A549 (cell line): ENCODE measurements at regions not wholly inside any gene's neighbourhood (a gene's known extent, or its start where the extent isn't known, plus 50 kb on each side); places are given as distances from the start of the nearest gene placed in this dataset.

Source experiments
- ATAC-seq, 2 experiments: fragments of 200-7000 bp in 1 of 2; fragments of >200 bp in 1 of 2; cut with Nextera tagmentation in 1 of 2; cut with Tn5 transposase in 1 of 2; 3 replicates each; pipeline versions ENCODE4 v1.8.0 to v1.9.1; 2018 to 2020; ENCODE audit warnings: mild to moderate bottlenecking in 1 of 2, moderate library complexity in 1 of 2
- CTCF ChIA-PET: fragments of 300-600 bp; sonication (Branson Sonifier 250); formaldehyde crosslinking; extraction: SDS; loops from one replicate; lab custom pipeline; 2021; ENCODE audit warnings: antibody characterized with exemption, inconsistent platforms; lab: Yijun Ruan, JAX
- POLR2A ChIA-PET: fragments of 350-600 bp; formaldehyde crosslinking; extraction: SDS; loops from one replicate; lab custom pipeline; 2021; ENCODE audit warnings: antibody characterized with exemption, inconsistent platforms; lab: Yijun Ruan, JAX
- DNase-seq, 2 experiments: peaks; one replicate each; pipeline versions ENCODE4 v3.0.0 to v3.0.0-alpha.2; 2011 to 2016; ENCODE audit warnings: low read depth in 1 of 2, low spot score in 1 of 2
- FAIRE-seq: peaks from 2 replicates; lab custom pipeline; 2011; peaks lifted over from hg19 to GRCh38; lab: Jason Lieb, UNC
- H3K27ac ChIP-seq, 2 experiments: fragments of >200 bp; sonication (Bioruptor Twin); formaldehyde crosslinking; 3 replicates each; pipeline ENCODE4 v1.5.1; 2016 to 2017
- H3K4me1 ChIP-seq: fragments of >200 bp; sonication (Bioruptor Twin); formaldehyde crosslinking; 3 replicates; pipeline ENCODE4 v1.6.1; 2016
- H3K4me2 ChIP-seq: fragments of >200 bp; sonication (Bioruptor Twin); formaldehyde crosslinking; 3 replicates; pipeline ENCODE4 v1.6.1; 2016
- H3K4me3 ChIP-seq: fragments of >200 bp; sonication (Bioruptor Twin); formaldehyde crosslinking; 3 replicates; pipeline ENCODE4 v1.5.1; 2016
- H3K9me3 ChIP-seq: fragments of >200 bp; sonication (Bioruptor Twin); formaldehyde crosslinking; 3 replicates; pipeline ENCODE4 v1.6.1; 2016
- CBX2 ChIP-seq: fragments of 200-600 bp; sonication (generic); IDR thresholded peaks from 2 replicates; pipeline ENCODE4 v1.6.1; 2016; ENCODE audit warnings: low read depth, mild to moderate bottlenecking, borderline replicate concordance
- CEBPB ChIP-seq, 2 experiments: fragments of >200 bp in 1 of 2; sonication (Bioruptor Twin) in 1 of 2; formaldehyde crosslinking in 1 of 2; IDR thresholded peaks; 2 replicates each; pipeline ENCODE4 v1.6.1; 2012 to 2016
- EHMT2 ChIP-seq: fragments of 200-600 bp; sonication (generic); IDR thresholded peaks from 2 replicates; pipeline ENCODE4 v1.6.1; 2016; ENCODE audit warnings: antibody characterized with exemption, low read depth, mild to moderate bottlenecking, moderate library complexity
- FOSL2 ChIP-seq, 2 experiments: fragments of 450-650 bp in 1 of 2; fragments of >200 bp in 1 of 2; sonication (Bioruptor Twin) in 1 of 2; formaldehyde crosslinking; IDR thresholded peaks; 2 replicates each; pipeline versions ENCODE4 v1.5.0 to v1.6.1; 2016 to 2020; ENCODE audit warnings: mild to moderate bottlenecking in 1 of 2, moderate library complexity in 1 of 2
- GATA3 ChIP-seq: IDR thresholded peaks from 2 replicates; pipeline ENCODE4 v1.6.1; 2012; ENCODE audit warnings: borderline replicate concordance
- HEYL ChIP-seq: fragments of 250-450 bp; sonication (Bioruptor Pico); IDR thresholded peaks from 2 replicates; pipeline ENCODE4 v1.8.0; 2021; ENCODE audit warnings: mild to moderate bottlenecking, moderate library complexity
- HOXB13 ChIP-seq: fragments of 250-450 bp; sonication (Bioruptor Pico); IDR thresholded peaks from 2 replicates; pipeline ENCODE4 v1.5.0; 2020; ENCODE audit warnings: low read depth, mild to moderate bottlenecking, moderate library complexity
- MYC ChIP-seq: IDR thresholded peaks from 2 replicates; pipeline ENCODE4 v1.6.1; 2012; ENCODE audit warnings: mild to moderate bottlenecking, inconsistent platforms, low read length, improper control_type of control experiment, borderline replicate concordance
- NR3C1 ChIP-seq: fragments of >200 bp; sonication (Bioruptor Twin); formaldehyde crosslinking; IDR thresholded peaks from 3 replicates; pipeline ENCODE4 v1.6.1; 2017
- PHF8 ChIP-seq: fragments of 200-600 bp; sonication (generic); IDR thresholded peaks from 2 replicates; pipeline ENCODE4 v1.6.1; 2016; ENCODE audit warnings: low read depth, mild to moderate bottlenecking, antibody characterized with exemption, moderate library complexity, borderline replicate concordance
- RFX5 ChIP-seq: fragments of 450-650 bp; IDR thresholded peaks from 2 replicates; pipeline ENCODE4 v1.7.1; 2014; ENCODE audit warnings: antibody characterized with exemption, mild to moderate bottlenecking, moderate library complexity
- RNF2 ChIP-seq: fragments of 200-600 bp; sonication (generic); IDR thresholded peaks from 2 replicates; pipeline ENCODE4 v1.6.1; 2016; ENCODE audit warnings: low read depth, mild to moderate bottlenecking, antibody characterized with exemption, moderate library complexity, borderline replicate concordance
- SREBF2 ChIP-seq: fragments of 450-650 bp; IDR thresholded peaks from 2 replicates; pipeline ENCODE4 v1.6.1; 2014; ENCODE audit warnings: mild to moderate bottlenecking, moderate library complexity
- TFCP2L1 ChIP-seq: fragments of 250-450 bp; sonication (Bioruptor Pico); IDR thresholded peaks from 2 replicates; pipeline ENCODE4 v1.5.0; 2021; ENCODE audit warnings: mild to moderate bottlenecking
- ZC3H11A ChIP-seq: fragments of 450-650 bp; IDR thresholded peaks from 2 replicates; pipeline ENCODE4 v1.6.1; 2014; ENCODE audit warnings: antibody characterized with exemption, mild to moderate bottlenecking
- ZFP36 ChIP-seq: fragments of 450-650 bp; IDR thresholded peaks from 2 replicates; pipeline ENCODE4 v1.6.1; 2014; ENCODE audit warnings: borderline replicate concordance; ENCODE audit not compliant: partially characterized antibody
- ZNF302 ChIP-seq: fragments of 250-450 bp; sonication (Bioruptor Pico); IDR thresholded peaks from 2 replicates; pipeline ENCODE4 v1.9.0; 2021; ENCODE audit warnings: inconsistent platforms, mild to moderate bottlenecking, moderate library complexity
- ZSCAN20 ChIP-seq: fragments of 250-450 bp; sonication (Bioruptor Pico); IDR thresholded peaks from 2 replicates; pipeline ENCODE4 v1.8.0; 2022; ENCODE audit warnings: mild to moderate bottlenecking, moderate library complexity
- WGBS: methylation state at CpG from one replicate; pipeline ENCODE4 v1.1.6; 2017; ENCODE audit errors: missing lambda C conversion rate; 5-methylcytosine and 5-hydroxymethylcytosine counted together
- TF ChIP-seq, protein P1 (sequence below): fragments of 250-450 bp; sonication (Bioruptor Pico); IDR thresholded peaks from 2 replicates; pipeline ENCODE4 v1.5.0; 2020; ENCODE audit warnings: low read depth, mild to moderate bottlenecking, moderate library complexity
- TF ChIP-seq, protein P2 (sequence below): fragments of 250-450 bp; sonication (Bioruptor Pico); IDR thresholded peaks from 2 replicates; pipeline ENCODE4 v1.5.0; 2021; ENCODE audit warnings: mild to moderate bottlenecking, moderate library complexity, borderline replicate concordance

DNA sequence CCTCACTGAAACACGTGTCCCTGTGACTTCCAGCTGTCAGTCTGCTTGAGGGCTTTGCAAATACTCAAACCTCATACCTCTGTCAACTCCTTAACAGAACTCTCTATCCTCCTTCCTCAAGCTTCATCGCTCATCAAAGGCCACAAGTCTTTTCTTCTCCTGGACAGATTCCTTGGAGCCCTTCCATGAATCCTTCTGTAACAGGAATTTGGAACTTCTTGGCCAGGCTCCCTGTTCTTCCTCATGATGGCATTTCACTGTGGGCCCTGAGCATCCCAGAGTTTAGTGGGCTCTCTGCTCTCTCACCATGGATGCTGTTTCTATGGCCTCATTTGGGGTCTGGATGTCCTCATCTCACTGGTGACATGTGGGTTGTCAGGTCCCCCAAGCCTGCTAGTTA lies 105.0 kb upstream of the TLE3 start:
- ChIA-PET POLR2A (no interaction called here), CTCF (interaction anchor here (1.3 kb wide), 1 partner anchor 285 kb away, joined by 3 read pairs; no protein-coding TSS in a partner anchor)
- DNase-seq (no peak), ATAC-seq (no peak), FAIRE-seq (no peak)
- H3K4me2 ChIP-seq: no peak overlapping the region
- no peaks in the 10 kb centered on the region for H3K9me3 ChIP-seq
- TF ChIP-seq RFX5: no peak
- TF ChIP-seq ZSCAN20 (CRISPR knock-in tag): no peak
- no peak for TF ChIP-seq ZFP36
- no peak for TF ChIP-seq CEBPB (IDR thresholded peaks at IDR 0.05)
- H3K4me1 ChIP-seq: no peaks in the 10 kb centered on the region
- no peak overlapping the region for H3K4me3 ChIP-seq
- 42% methylated on average over 2 of the region's 2 CpGs for WGBS
- H3K27ac ChIP-seq: no peak overlapping the region

DNA sequence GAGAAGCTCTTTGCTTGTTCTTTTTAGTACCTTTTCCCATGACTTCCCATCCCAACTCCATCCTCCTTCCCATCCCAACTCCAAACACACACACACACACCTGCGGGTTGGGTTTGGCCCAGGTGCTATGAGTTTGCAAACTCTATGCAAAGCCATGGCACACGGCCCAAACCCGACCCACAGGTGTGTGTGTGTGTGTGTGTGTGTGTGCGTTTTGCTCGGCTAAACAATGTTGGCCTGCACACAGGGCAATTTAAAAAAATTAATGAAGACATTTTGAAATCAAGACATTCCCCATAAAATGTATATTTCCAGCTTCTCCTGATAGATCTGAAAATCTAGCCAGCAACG lies 103.7 kb upstream of the TLE3 start:
- H3K4me1 ChIP-seq: no peaks in the 10 kb centered on the region
- ChIA-PET POLR2A (no interaction called here), CTCF (no interaction called here)
- no peak for TF ChIP-seq TFCP2L1 (CRISPR knock-in tag)
- TF ChIP-seq, protein P1, sequence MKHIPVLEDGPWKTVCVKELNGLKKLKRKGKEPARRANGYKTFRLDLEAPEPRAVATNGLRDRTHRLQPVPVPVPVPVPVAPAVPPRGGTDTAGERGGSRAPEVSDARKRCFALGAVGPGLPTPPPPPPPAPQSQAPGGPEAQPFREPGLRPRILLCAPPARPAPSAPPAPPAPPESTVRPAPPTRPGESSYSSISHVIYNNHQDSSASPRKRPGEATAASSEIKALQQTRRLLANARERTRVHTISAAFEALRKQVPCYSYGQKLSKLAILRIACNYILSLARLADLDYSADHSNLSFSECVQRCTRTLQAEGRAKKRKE (CRISPR knock-in tag): no peak
- no peak for TF ChIP-seq MYC
- TF ChIP-seq, protein P2, sequence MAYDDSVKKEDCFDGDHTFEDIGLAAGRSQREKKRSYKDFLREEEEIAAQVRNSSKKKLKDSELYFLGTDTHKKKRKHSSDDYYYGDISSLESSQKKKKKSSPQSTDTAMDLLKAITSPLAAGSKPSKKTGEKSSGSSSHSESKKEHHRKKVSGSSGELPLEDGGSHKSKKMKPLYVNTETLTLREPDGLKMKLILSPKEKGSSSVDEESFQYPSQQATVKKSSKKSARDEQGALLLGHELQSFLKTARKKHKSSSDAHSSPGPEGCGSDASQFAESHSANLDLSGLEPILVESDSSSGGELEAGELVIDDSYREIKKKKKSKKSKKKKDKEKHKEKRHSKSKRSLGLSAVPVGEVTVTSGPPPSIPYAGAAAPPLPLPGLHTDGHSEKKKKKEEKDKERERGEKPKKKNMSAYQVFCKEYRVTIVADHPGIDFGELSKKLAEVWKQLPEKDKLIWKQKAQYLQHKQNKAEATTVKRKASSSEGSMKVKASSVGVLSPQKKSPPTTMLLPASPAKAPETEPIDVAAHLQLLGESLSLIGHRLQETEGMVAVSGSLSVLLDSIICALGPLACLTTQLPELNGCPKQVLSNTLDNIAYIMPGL (CRISPR knock-in tag): no peak
- no peak for TF ChIP-seq RNF2
- TF ChIP-seq GATA3: no peak
- TF ChIP-seq ZC3H11A: no peak
- no peak for TF ChIP-seq EHMT2
- no peak for TF ChIP-seq PHF8
- no peak for TF ChIP-seq HOXB13 (CRISPR knock-in tag)
- no peak for TF ChIP-seq HEYL (CRISPR knock-in tag)
- TF ChIP-seq ZNF302 (CRISPR knock-in tag): no peak
- no peak overlapping the region for H3K4me2 ChIP-seq
- DNase-seq (no peak), FAIRE-seq (no peak), ATAC-seq (no peak)
- H3K4me3 ChIP-seq: no peak overlapping the region
- no peak overlapping the region for H3K27ac ChIP-seq
- WGBS: 55% methylated on average over 6 of the region's 6 CpGs
- no peaks in the 10 kb centered on the region for H3K9me3 ChIP-seq

DNA sequence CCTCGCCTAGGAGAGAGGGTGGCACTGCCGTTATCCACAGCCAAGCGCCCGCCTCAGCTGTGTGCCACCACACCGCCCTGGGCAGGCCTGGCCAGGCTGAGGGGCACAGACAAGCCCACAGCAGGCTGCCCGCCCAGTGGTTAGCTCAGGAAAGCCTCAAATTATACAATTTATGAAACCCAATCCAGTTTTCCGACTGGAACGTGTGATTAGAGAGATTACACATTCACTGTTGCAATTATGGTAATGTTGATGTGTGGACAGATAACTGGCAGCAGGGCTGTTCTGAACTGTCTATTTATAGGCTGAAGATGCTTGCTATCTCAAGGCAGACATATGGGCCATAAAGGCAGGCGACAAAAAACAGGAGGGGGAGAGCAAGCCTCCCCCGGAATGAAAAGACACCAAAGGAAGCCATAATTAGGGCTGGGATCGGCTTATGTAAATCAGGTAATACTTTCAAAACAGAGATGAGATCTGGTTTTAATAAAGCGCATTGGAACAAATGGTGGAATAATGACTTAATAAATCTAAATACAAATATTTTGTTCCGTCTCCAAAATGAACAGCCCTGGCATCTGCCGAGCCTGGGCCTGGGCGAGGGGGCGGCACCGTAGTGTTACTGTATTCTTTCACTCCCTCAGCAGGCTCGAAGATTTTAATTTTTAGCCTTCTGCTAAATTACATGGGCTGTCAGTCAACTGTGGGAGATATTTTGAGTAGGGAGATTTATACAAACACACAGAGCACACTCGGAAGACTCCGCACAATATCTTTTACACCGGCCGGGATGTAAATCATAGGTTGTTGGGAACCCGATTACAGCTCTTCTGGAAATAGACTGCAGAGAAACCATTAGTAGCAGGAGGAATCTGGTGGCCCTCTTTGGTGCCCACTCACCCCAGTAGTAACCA lies 103.1 kb upstream of the TLE3 start:
- WGBS: 81% methylated on average over 23 of the region's 23 CpGs

More for the DNA sequence above, 103.1 kb upstream of the TLE3 start:
- Histone ChIP-seq H3K4me2 (no peak overlapping the region), H3K9me3 (no peaks in the 10 kb centered on the region), H3K4me3 (no peak overlapping the region), H3K27ac (no peak overlapping the region), H3K4me1 (peaks cover 6% of the 10 kb centered on the region; the same call in 2 of the 3 replicates)
- ChIA-PET POLR2A (no interaction called here), CTCF (no interaction called here)
- TF ChIP-seq ZSCAN20 (CRISPR knock-in tag) (no peak), NR3C1 (no peak), FOSL2 (IDR thresholded peaks at IDR 0.05) (no peak), FOSL2 (CRISPR knock-in tag; IDR thresholded peaks at IDR 0.05) (no peak), CBX2 (no peak), SREBF2 (no peak)
- no peak for FAIRE-seq
- no peak for DNase-seq
- ATAC-seq: no peak
